Adrenal gland (tissue), 9 donors: ENCODE measurements at regions not wholly inside any gene's neighbourhood (a gene's known extent, or its start where the extent isn't known, plus 50 kb on each side); places are given as distances from the start of the nearest gene placed in this dataset.

ENCODE experiments used
- DNase-seq, 7 donors: peaks; one replicate each; pipeline ENCODE4 v3.0.0-alpha.2; 2019 to 2020
- H3K27ac ChIP-seq, 5 donors: fragments of 200-600 bp; sonication (generic) in 4 of 5; 1 replicate in 3 of 5; 2 replicates in 2 of 5; pipeline versions ENCODE4 v1.5.1 to v1.8.0; 2016 to 2020; ENCODE audit warnings: mild to moderate bottlenecking in 1 of 5
- H3K27me3 ChIP-seq: fragments of 200-600 bp; 2 replicates; pipeline ENCODE4 v1.8.0; 2021
- H3K36me3 ChIP-seq, 2 donors: fragments of 200-600 bp; replicated peaks in 1 of 2; 1 replicate in 1 of 2; 2 replicates in 1 of 2; pipeline versions ENCODE4 v1.5.1 to v1.8.0; 2018 to 2022
- H3K4me1 ChIP-seq, 2 donors: fragments of 200-600 bp; replicated peaks in 1 of 2; 1 replicate in 1 of 2; 2 replicates in 1 of 2; pipeline versions ENCODE4 v1.5.1 to v1.8.0; 2018 to 2021
- H3K4me3 ChIP-seq, 4 donors: fragments of 200-600 bp; sonication (generic) in 3 of 4; one replicate each; pipeline ENCODE4 v1.5.1; 2016 to 2018
- H3K9me3 ChIP-seq, 3 donors: fragments of 200-600 bp; sonication (generic) in 1 of 3; replicated peaks in 1 of 3; 1 replicate in 2 of 3; 2 replicates in 1 of 3; pipeline versions ENCODE4 v1.5.1 to v1.8.0; 2016 to 2021
- POLR2A ChIP-seq, 2 donors: fragments of 450-650 bp; IDR thresholded peaks; one replicate each; pipeline ENCODE4 v1.6.1; 2017; ENCODE audit warnings: antibody characterized with exemption in 2 of 2, mild to moderate bottlenecking in 2 of 2, moderate library complexity in 1 of 2
- WGBS, 4 donors: extraction: QIAGEN DNeasy Blood & Tissue Kit in 2 of 4; methylation state at CpG; one replicate each; pipeline versions ENCODE4 v1.1.5 to v1.1.7; 2013 to 2017; 5-methylcytosine and 5-hydroxymethylcytosine counted together
- intact Hi-C, 2 donors: fragments of 100-400 bp; cut with DNase I; formaldehyde crosslinking; loops; one replicate each; pipeline versions ENCODE4 v1.14.1 to v1.15.0; 2022 to 2023
- TF ChIP-seq, protein P1 (sequence below), 6 experiments: fragments of 450-650 bp in 4 of 6; fragments of 200-600 bp in 2 of 6; sonication (generic) in 1 of 6; IDR thresholded peaks; 1 replicate in 5 of 6; 2 replicates in 1 of 6; pipeline versions ENCODE4 v1.5.1 to v1.8.0; 2016 to 2021; ENCODE audit warnings: antibody characterized with exemption in 6 of 6, mild to moderate bottlenecking in 2 of 6, moderate library complexity in 1 of 6
- donor health status: healthy with polysubstance abuse.
- donor health status: Bipolar disorder and iron deficiency.
- donor health status: DM: yes; HTN: yes; CAD: no.
- donor health status: DM: no; HTN: no; CAD: no.
- donor health status: DM: no; HTN: no; CAD: no.

DNA sequence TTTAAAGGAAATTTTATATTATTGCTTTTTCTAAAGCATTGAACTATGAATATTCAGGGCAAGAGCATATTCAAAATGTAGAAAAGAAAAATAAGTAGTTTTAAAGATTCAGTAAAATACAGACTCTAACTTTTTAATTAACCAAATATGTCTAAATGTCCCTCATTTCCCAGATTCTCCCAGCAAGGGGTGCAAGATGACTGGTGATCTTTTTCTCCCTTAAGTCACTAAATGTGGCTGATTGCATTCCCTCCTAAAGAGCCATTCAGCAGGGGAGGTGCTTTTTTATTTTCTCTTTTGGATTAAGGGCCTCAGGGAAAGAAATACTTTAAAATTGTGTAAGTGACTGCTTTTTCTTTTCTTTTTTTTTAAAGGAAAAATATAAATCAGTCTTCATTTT, 406.9 kb downstream of the OXSM start:
- H3K36me3 ChIP-seq, result no peaks in the 10 kb centered on the region
- no peaks in the 10 kb centered on the region for H3K9me3 ChIP-seq
- DNase-seq, result no peak
- H3K27ac ChIP-seq, result no peak overlapping the region
- no peak overlapping the region for H3K4me3 ChIP-seq
- no peaks in the 10 kb centered on the region for H3K4me1 ChIP-seq
- TF ChIP-seq, protein P1, sequence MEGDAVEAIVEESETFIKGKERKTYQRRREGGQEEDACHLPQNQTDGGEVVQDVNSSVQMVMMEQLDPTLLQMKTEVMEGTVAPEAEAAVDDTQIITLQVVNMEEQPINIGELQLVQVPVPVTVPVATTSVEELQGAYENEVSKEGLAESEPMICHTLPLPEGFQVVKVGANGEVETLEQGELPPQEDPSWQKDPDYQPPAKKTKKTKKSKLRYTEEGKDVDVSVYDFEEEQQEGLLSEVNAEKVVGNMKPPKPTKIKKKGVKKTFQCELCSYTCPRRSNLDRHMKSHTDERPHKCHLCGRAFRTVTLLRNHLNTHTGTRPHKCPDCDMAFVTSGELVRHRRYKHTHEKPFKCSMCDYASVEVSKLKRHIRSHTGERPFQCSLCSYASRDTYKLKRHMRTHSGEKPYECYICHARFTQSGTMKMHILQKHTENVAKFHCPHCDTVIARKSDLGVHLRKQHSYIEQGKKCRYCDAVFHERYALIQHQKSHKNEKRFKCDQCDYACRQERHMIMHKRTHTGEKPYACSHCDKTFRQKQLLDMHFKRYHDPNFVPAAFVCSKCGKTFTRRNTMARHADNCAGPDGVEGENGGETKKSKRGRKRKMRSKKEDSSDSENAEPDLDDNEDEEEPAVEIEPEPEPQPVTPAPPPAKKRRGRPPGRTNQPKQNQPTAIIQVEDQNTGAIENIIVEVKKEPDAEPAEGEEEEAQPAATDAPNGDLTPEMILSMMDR (IDR thresholded peaks at IDR 0.05), result no peak
- no peak for TF ChIP-seq POLR2A (IDR thresholded peaks at IDR 0.05)
- intact Hi-C loops, result no loop called here
- no peaks in the 10 kb centered on the region for H3K27me3 ChIP-seq

DNA sequence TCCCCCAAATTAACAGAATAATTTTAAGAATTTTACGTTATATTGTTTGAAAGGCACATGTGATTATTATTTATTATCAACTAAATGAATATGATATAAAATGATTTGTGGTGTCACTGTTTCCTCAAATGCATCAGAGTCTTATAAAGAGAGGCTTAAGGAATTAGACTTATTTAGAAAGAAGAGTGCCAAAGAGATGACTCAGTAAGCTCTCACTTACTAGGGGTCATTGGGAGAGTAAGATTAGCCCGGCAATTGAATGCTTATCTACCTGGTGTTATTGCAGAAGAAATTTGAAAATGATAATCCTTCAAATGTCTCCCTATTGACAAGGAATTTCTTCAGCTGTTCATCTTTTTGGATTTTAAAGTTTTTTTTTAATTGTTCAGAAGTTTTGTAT, 408.7 kb downstream of the OXSM start:
- no peak for DNase-seq
- TF ChIP-seq, protein P1 (IDR thresholded peaks at IDR 0.05), result no peak
- TF ChIP-seq POLR2A (IDR thresholded peaks at IDR 0.05), result no peak
- Histone ChIP-seq H3K9me3 (no peaks in the 10 kb centered on the region), H3K27me3 (no peaks in the 10 kb centered on the region), H3K27ac (no peak overlapping the region), H3K4me3 (no peak overlapping the region), H3K36me3 (no peaks in the 10 kb centered on the region), H3K4me1 (no peaks in the 10 kb centered on the region)
- intact Hi-C loops, result no loop called here
- WGBS, 4 donors, result 46 to 64% (median 60%) methylated on average over 2 of the region's 2 CpGs

DNA sequence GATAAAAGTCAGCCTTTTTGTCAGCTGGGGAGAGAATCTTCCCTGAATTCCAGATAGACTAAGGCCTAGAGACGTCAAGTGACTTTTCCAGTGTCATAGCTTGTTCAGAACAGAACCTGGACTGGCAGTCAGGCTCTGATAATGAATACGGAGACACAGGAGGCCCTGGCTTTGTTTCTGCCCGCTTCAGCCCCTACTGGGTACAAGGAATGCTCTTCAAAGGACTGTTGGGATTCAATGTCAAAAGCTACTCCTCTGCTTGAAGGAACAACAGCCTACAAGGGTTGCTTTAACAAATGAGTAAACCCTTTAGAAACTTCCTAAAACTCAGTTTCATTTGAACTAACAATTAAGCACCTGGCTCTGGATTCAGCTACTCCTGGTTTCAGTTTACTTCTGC, 412.3 kb downstream of the OXSM start:
- intact Hi-C loops, result no loop called here
- whole genome bisulfite sequencing, 4 donors, result 59 to 76% (median 68%) methylated on average over 3 of the region's 3 CpGs

DNA sequence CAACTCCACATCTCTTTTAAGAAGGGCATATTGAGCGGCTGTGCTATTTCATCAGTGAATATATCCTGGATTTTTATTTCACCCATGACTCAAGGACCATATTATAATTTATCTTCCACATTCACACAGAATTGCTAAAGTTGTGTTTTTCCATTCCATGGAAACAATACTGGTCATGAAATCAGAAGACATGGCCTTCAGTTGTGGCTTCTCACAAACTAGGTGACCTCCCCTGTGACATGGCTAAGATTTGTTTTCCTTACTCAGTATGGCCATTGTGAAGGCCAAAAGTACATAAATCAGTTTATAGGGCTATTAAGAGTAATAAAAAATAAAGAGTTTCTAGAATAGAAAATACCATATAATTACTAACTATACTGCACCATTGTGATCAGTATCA, 415.6 kb downstream of the OXSM start:
- 67 to 86% (median 80%) methylated on average over 1 of the region's 1 CpG for WGBS, 4 donors
- Histone ChIP-seq H3K36me3 (no peaks in the 10 kb centered on the region), H3K9me3 (no peaks in the 10 kb centered on the region), H3K27me3 (no peaks in the 10 kb centered on the region), H3K27ac (no peak overlapping the region), H3K4me3 (no peak overlapping the region), H3K4me1 (no peaks in the 10 kb centered on the region)
- DNase-seq, result no peak
- intact Hi-C loops, result no loop called here
- no peak for TF ChIP-seq POLR2A (IDR thresholded peaks at IDR 0.05)
- TF ChIP-seq, protein P1 (IDR thresholded peaks at IDR 0.05), result no peak

More for the DNA sequence above, 412.3 kb downstream of the OXSM start:
- no peak for DNase-seq
- H3K36me3 ChIP-seq, result no peaks in the 10 kb centered on the region
- no peak for TF ChIP-seq POLR2A (IDR thresholded peaks at IDR 0.05)
- TF ChIP-seq, protein P1 (IDR thresholded peaks at IDR 0.05), result no peak
- no peak overlapping the region for H3K27ac ChIP-seq
- no peaks in the 10 kb centered on the region for H3K27me3 ChIP-seq
- H3K4me3 ChIP-seq, result no peak overlapping the region
- H3K9me3 ChIP-seq, result no peaks in the 10 kb centered on the region
- no peaks in the 10 kb centered on the region for H3K4me1 ChIP-seq
